ENCODE measurements at regions not wholly inside any gene's neighbourhood (a gene's known extent, or its start where the extent isn't known, plus 50 kb on each side); places are given as distances from the start of the nearest gene placed in this dataset.

GRCh38 chr4:44806071-44806470, 79.7 kb upstream of the GNPDA2 start:
- no peak overlapping the region for H3K27ac Mint-ChIP-seq
- H3K4me3 Mint-ChIP-seq: no peak overlapping the region
- peaks cover 0 to 7% (median 0%) of the 10 kb centered on the region in 7 donors for H3K9me3 Mint-ChIP-seq
- H3K4me3 ChIP-seq (ENCODE audit: low read depth, low read length): no peak overlapping the region
- DNase-seq (no peak), ATAC-seq (ENCODE audit: low read depth in 2 of 2) (no peak)
- H3K4me1 ChIP-seq (ENCODE audit: control insufficient read depth, insufficient read depth, low read length, poor library complexity, severe bottlenecking): no peaks in the 10 kb centered on the region
- no peaks in the 10 kb centered on the region for H3K9me3 ChIP-seq (ENCODE audit: control insufficient read depth in 2 of 2, low read length in 2 of 2)
- no peaks in the 10 kb centered on the region for H3K27me3 Mint-ChIP-seq
- no peaks in the 10 kb centered on the region for H3K36me3 ChIP-seq (ENCODE audit: control insufficient read depth, insufficient read depth, low read length)
- no peaks in the 10 kb centered on the region for H3K36me3 Mint-ChIP-seq
- no peaks in the 10 kb centered on the region for H3K27me3 ChIP-seq (ENCODE audit: control insufficient read depth, insufficient read depth, low read length)
- H3K4me1 Mint-ChIP-seq: no peaks in the 10 kb centered on the region
- no peak overlapping the region for H3K27ac ChIP-seq (ENCODE audit: insufficient read depth, low read length, poor library complexity, severe bottlenecking)

- Histone ChIP-seq H3K9me3 (ENCODE audit: control insufficient read depth in 2 of 2, low read length in 2 of 2) (no peaks in the 10 kb centered on the region), H3K27me3 (ENCODE audit: control insufficient read depth, insufficient read depth, low read length) (no peaks in the 10 kb centered on the region), H3K27ac (ENCODE audit: insufficient read depth, low read length, poor library complexity, severe bottlenecking) (no peak overlapping the region), H3K4me1 (ENCODE audit: control insufficient read depth, insufficient read depth, low read length, poor library complexity, severe bottlenecking) (no peaks in the 10 kb centered on the region), H3K36me3 (ENCODE audit: control insufficient read depth, insufficient read depth, low read length) (no peaks in the 10 kb centered on the region), H3K4me3 (ENCODE audit: low read depth, low read length) (no peak overlapping the region)
- Mint-ChIP-seq H3K4me3 (no peak overlapping the region), H3K4me1 (no peaks in the 10 kb centered on the region), H3K9me3 (peaks cover 0 to 8% (median 3%) of the 10 kb centered on the region in 7 donors), H3K27ac (no peak overlapping the region), H3K36me3 (no peaks in the 10 kb centered on the region), H3K27me3 (no peaks in the 10 kb centered on the region)
- DNase-seq: no peak
- ATAC-seq (ENCODE audit: low read depth in 2 of 2): no peak
These were observed 77.9 kb upstream of the GNPDA2 start for GRCh38 chr4:44804301-44804700.

- DNase-seq (no peak), ATAC-seq (ENCODE audit: low read depth in 2 of 2) (no peak)
- no peak overlapping the region for H3K4me3 Mint-ChIP-seq
- H3K4me1 Mint-ChIP-seq: no peaks in the 10 kb centered on the region
- H3K36me3 Mint-ChIP-seq: no peaks in the 10 kb centered on the region
- H3K9me3 ChIP-seq (ENCODE audit: control insufficient read depth in 2 of 2, low read length in 2 of 2): peaks cover 0 to 10% of the 10 kb centered on the region in 2 experiments
- H3K27me3 Mint-ChIP-seq: no peaks in the 10 kb centered on the region
- no peaks in the 10 kb centered on the region for H3K36me3 ChIP-seq (ENCODE audit: control insufficient read depth, insufficient read depth, low read length)
- peaks cover 0 to 18% (median 8%) of the 10 kb centered on the region in 7 donors for H3K9me3 Mint-ChIP-seq
- no peak overlapping the region for H3K4me3 ChIP-seq (ENCODE audit: low read depth, low read length)
- H3K27me3 ChIP-seq (ENCODE audit: control insufficient read depth, insufficient read depth, low read length): no peaks in the 10 kb centered on the region
- no peak overlapping the region for H3K27ac Mint-ChIP-seq
- no peak overlapping the region for H3K27ac ChIP-seq (ENCODE audit: insufficient read depth, low read length, poor library complexity, severe bottlenecking)
- H3K4me1 ChIP-seq (ENCODE audit: control insufficient read depth, insufficient read depth, low read length, poor library complexity, severe bottlenecking): no peaks in the 10 kb centered on the region
These were observed 75.0 kb upstream of the GNPDA2 start for GRCh38 chr4:44801384-44801783.

GRCh38 chr4:44791831-44792230, 65.5 kb upstream of the GNPDA2 start:
- H3K9me3 ChIP-seq (ENCODE audit: control insufficient read depth in 2 of 2, low read length in 2 of 2): peaks cover 0 to 4% of the 10 kb centered on the region in 2 experiments
- Mint-ChIP-seq H3K27me3 (no peaks in the 10 kb centered on the region), H3K27ac (no peak overlapping the region), H3K9me3 (peaks cover 0 to 3% (median under 1%) of the 10 kb centered on the region in 7 donors), H3K36me3 (no peaks in the 10 kb centered on the region), H3K4me1 (no peaks in the 10 kb centered on the region), H3K4me3 (no peak overlapping the region)
- no peak overlapping the region for H3K4me3 ChIP-seq (ENCODE audit: low read depth, low read length)
- DNase-seq (no peak), ATAC-seq (ENCODE audit: low read depth in 2 of 2) (no peak)
- H3K27ac ChIP-seq (ENCODE audit: insufficient read depth, low read length, poor library complexity, severe bottlenecking): no peak overlapping the region
- H3K27me3 ChIP-seq (ENCODE audit: control insufficient read depth, insufficient read depth, low read length): no peaks in the 10 kb centered on the region
- H3K4me1 ChIP-seq (ENCODE audit: control insufficient read depth, insufficient read depth, low read length, poor library complexity, severe bottlenecking): no peaks in the 10 kb centered on the region
- H3K36me3 ChIP-seq (ENCODE audit: control insufficient read depth, insufficient read depth, low read length): no peaks in the 10 kb centered on the region

GRCh38 chr4:44777115-44777514, 50.8 kb upstream of the GNPDA2 start:
- no peaks in the 10 kb centered on the region for H3K27me3 ChIP-seq (ENCODE audit: control insufficient read depth, insufficient read depth, low read length)
- no peak overlapping the region for H3K4me3 ChIP-seq (ENCODE audit: low read depth, low read length)
- DNase-seq: no peak
- no peaks in the 10 kb centered on the region for H3K9me3 ChIP-seq (ENCODE audit: control insufficient read depth in 2 of 2, low read length in 2 of 2)
- H3K36me3 ChIP-seq (ENCODE audit: control insufficient read depth, insufficient read depth, low read length): no peaks in the 10 kb centered on the region
- no peak overlapping the region for H3K27ac ChIP-seq (ENCODE audit: insufficient read depth, low read length, poor library complexity, severe bottlenecking)
- no peak overlapping the region for H3K27ac Mint-ChIP-seq
- H3K4me1 ChIP-seq (ENCODE audit: control insufficient read depth, insufficient read depth, low read length, poor library complexity, severe bottlenecking): no peaks in the 10 kb centered on the region
- H3K36me3 Mint-ChIP-seq: no peaks in the 10 kb centered on the region
- no peak overlapping the region for H3K4me3 Mint-ChIP-seq
- no peak for ATAC-seq (ENCODE audit: low read depth in 2 of 2)
- peaks cover 0 to 7% (median 4%) of the 10 kb centered on the region in 7 donors for H3K9me3 Mint-ChIP-seq
- H3K27me3 Mint-ChIP-seq: no peaks in the 10 kb centered on the region
- H3K4me1 Mint-ChIP-seq: no peaks in the 10 kb centered on the region

Measured in CD4-positive, CD25-positive, alpha-beta regulatory T cell (primary cell).